H1 (cell line): ENCODE measurements at regions not wholly inside any gene's neighbourhood (a gene's known extent, or its start where the extent isn't known, plus 50 kb on each side); places are given as distances from the start of the nearest gene placed in this dataset.

Experiments used
- CTCF ChIP-seq, 3 experiments: IDR thresholded peaks; 1 replicate in 2 of 3; 2 replicates in 1 of 3; pipeline versions ENCODE4 v1.5.1 to v1.6.1; 2011; ENCODE audit warnings: low read length in 3 of 3, mild to moderate bottlenecking in 3 of 3, inconsistent platforms in 2 of 3, low read depth in 1 of 3, moderate library complexity in 1 of 3; ENCODE audit not compliant: insufficient read depth in 1 of 3; ENCODE audit errors: control extremely low read depth in 1 of 3
- USF2 ChIP-seq: IDR thresholded peaks from 2 replicates; pipeline ENCODE4 v1.6.1; 2011; ENCODE audit warnings: low read length, improper control_type of control experiment

GRCh38 chr2:144683966-144684365 is 164.0 kb upstream of the ZEB2 start:
- TF ChIP-seq CTCF (IDR thresholded peaks at IDR 0.05; ENCODE audit: control extremely low read depth in 1 of 3, insufficient read depth in 1 of 3, low read depth in 1 of 3, low read length in 3 of 3) (no peak), USF2 (no peak)
